GM23338 (cell line): ENCODE measurements at regions not wholly inside any gene's neighbourhood (a gene's known extent, or its start where the extent isn't known, plus 50 kb on each side); places are given as distances from the start of the nearest gene placed in this dataset.

Experiments used
- ATAC-seq: fragments of 200-7000 bp; cut with Tn5 transposase; 3 replicates; pipeline ENCODE4 v1.9.1; 2020
- DNase-seq: peaks from one replicate; pipeline ENCODE4 v3.0.0-alpha.2; 2015; ENCODE audit warnings: low spot score
- H2AFZ ChIP-seq: fragments of 200-600 bp; sonication (generic); 2 replicates; pipeline ENCODE4 v1.8.0; 2016; ENCODE audit warnings: antibody characterized with exemption, mild to moderate bottlenecking, moderate library complexity
- H3F3A ChIP-seq: fragments of 200-600 bp; sonication (generic); replicated peaks from 2 replicates; pipeline ENCODE4 v1.8.0; 2017; ENCODE audit warnings: antibody characterized with exemption, mixed run types, low read depth
- H3K27ac ChIP-seq: fragments of 200-600 bp; sonication (generic); 2 replicates; pipeline ENCODE4 v1.6.1; 2016; ENCODE audit warnings: low read depth
- H3K27me3 ChIP-seq: fragments of 200-600 bp; sonication (generic); 2 replicates; pipeline ENCODE4 v1.8.0; 2016; ENCODE audit warnings: mild to moderate bottlenecking, mixed run types, moderate library complexity; ENCODE audit not compliant: insufficient read depth
- H3K36me3 ChIP-seq: fragments of 200-600 bp; sonication (generic); 2 replicates; pipeline ENCODE4 v1.8.0; 2016; ENCODE audit warnings: mild to moderate bottlenecking; ENCODE audit not compliant: insufficient read depth
- H3K4me1 ChIP-seq: fragments of 200-600 bp; sonication (generic); 2 replicates; pipeline ENCODE4 v1.8.0; 2016; ENCODE audit warnings: mild to moderate bottlenecking, moderate library complexity; ENCODE audit not compliant: insufficient read depth
- H3K4me2 ChIP-seq: fragments of 200-600 bp; sonication (generic); 2 replicates; pipeline ENCODE4 v1.7.1; 2017; ENCODE audit warnings: mixed run types
- H3K4me3 ChIP-seq: fragments of 200-600 bp; sonication (generic); 2 replicates; pipeline ENCODE4 v1.6.1; 2016; ENCODE audit warnings: mixed run types
- H3K79me2 ChIP-seq: fragments of 200-600 bp; sonication (generic); replicated peaks from 2 replicates; pipeline ENCODE4 v1.8.0; 2017; ENCODE audit warnings: mild to moderate bottlenecking; ENCODE audit not compliant: insufficient read depth
- H3K9me2 ChIP-seq: fragments of 200-600 bp; sonication (generic); 2 replicates; pipeline ENCODE4 v1.8.0; 2017; ENCODE audit not compliant: insufficient read depth
- H4K20me1 ChIP-seq: fragments of 200-600 bp; sonication (generic); replicated peaks from 2 replicates; pipeline ENCODE4 v1.8.0; 2017; ENCODE audit warnings: mild to moderate bottlenecking; ENCODE audit not compliant: insufficient read depth
- H3K27ac Mint-ChIP-seq: 2 replicates; pipeline ENCODE4 v1.8.0; 2020; ENCODE audit warnings: inconsistent platforms, mild to moderate bottlenecking, moderate library complexity, mixed read lengths
- H3K27me3 Mint-ChIP-seq: 3 replicates; pipeline ENCODE4 v1.8.0; 2022; ENCODE audit warnings: low read depth, mild to moderate bottlenecking, moderate library complexity, mixed read lengths, inconsistent platforms; ENCODE audit not compliant: insufficient read depth, poor library complexity
- H3K36me3 Mint-ChIP-seq: 3 replicates; pipeline ENCODE4 v1.8.0; 2021; ENCODE audit warnings: low read depth, mild to moderate bottlenecking, inconsistent platforms, moderate library complexity, mixed read lengths
- H3K4me1 Mint-ChIP-seq: 3 replicates; pipeline ENCODE4 v1.8.0; 2020; ENCODE audit warnings: mild to moderate bottlenecking, inconsistent platforms, mixed read lengths
- H3K4me3 Mint-ChIP-seq: 3 replicates; pipeline ENCODE4 v1.8.0; 2021; ENCODE audit warnings: moderate library complexity, mild to moderate bottlenecking, inconsistent platforms, mixed read lengths
- H3K9me3 Mint-ChIP-seq: 3 replicates; pipeline ENCODE4 v1.8.0; 2020; ENCODE audit warnings: moderate library complexity, mild to moderate bottlenecking, inconsistent platforms, mixed read lengths
- CREB1 ChIP-seq: fragments of 250-450 bp; sonication (Bioruptor Pico); IDR thresholded peaks from 2 replicates; pipeline ENCODE4 v1.5.0; 2020; ENCODE audit warnings: low read depth, mild to moderate bottlenecking, moderate library complexity
- EZH2 ChIP-seq: fragments of 200-600 bp; sonication (generic); IDR thresholded peaks from one replicate; pipeline ENCODE4 v1.8.0; 2017; ENCODE audit warnings: antibody characterized with exemption, mild to moderate bottlenecking, low read depth; ENCODE audit not compliant: unreplicated experiment
- EZH2phosphoT487 ChIP-seq: fragments of 200-600 bp; sonication (generic); IDR thresholded peaks from one replicate; pipeline ENCODE4 v1.8.1; 2018; ENCODE audit warnings: antibody characterized with exemption; ENCODE audit not compliant: unreplicated experiment
- NANOG ChIP-seq: IDR thresholded peaks from 2 replicates; pipeline ENCODE4 v1.6.1; 2016; ENCODE audit warnings: antibody characterized with exemption, borderline replicate concordance
- ZNF114 ChIP-seq: fragments of 250-450 bp; sonication (Bioruptor Pico); IDR thresholded peaks from 2 replicates; pipeline ENCODE4 v1.5.0; 2020; ENCODE audit warnings: mild to moderate bottlenecking, moderate library complexity
- ZNF331 ChIP-seq: fragments of 250-450 bp; sonication (Bioruptor Pico); IDR thresholded peaks from 2 replicates; pipeline ENCODE4 v1.5.0; 2020; ENCODE audit warnings: low read depth, mild to moderate bottlenecking, moderate library complexity
- TF ChIP-seq, protein P1 (sequence below), 2 experiments: fragments of 200-600 bp in 1 of 2; sonication (generic) in 1 of 2; conservative IDR thresholded peaks; 2 replicates each; pipeline versions ENCODE4 v1.5.1 to v1.6.1; 2016 to 2017; ENCODE audit warnings: antibody characterized with exemption in 2 of 2, low read depth in 2 of 2, mild to moderate bottlenecking in 2 of 2, moderate library complexity in 1 of 2
- TF ChIP-seq, protein P2 (sequence below): IDR thresholded peaks from one replicate; pipeline ENCODE4 v1.6.1; 2018; ENCODE audit warnings: antibody characterized with exemption; ENCODE audit not compliant: unreplicated experiment
- TF ChIP-seq, protein P3 (sequence below): IDR thresholded peaks from 2 replicates; pipeline ENCODE4 v1.6.1; 2016; ENCODE audit warnings: antibody characterized with exemption

DNA sequence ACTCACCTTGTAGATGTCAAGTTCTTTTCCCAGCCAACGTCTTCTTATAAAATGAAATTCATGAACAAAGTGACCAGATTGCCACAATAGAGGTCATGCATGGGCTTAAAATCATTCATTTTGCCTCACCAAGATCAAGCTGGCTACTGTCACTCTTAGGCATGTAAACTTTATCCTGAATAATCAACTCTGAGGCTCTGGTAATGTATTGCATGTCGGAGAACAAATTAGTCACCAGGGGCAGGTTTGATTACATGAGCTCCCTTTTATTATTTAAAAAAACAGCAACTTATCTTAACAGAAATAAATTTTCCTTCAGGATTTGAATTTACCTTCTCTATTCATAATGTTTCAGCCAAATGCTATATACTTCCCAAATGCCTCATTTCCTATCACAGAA lies 112.9 kb upstream of the SP4 start:
- no peak overlapping the region for H3K4me2 ChIP-seq
- TF ChIP-seq ZNF331 (no peak), ZNF114 (CRISPR knock-in tag) (no peak), EZH2 (no peak), CREB1 (no peak), EZH2phosphoT487 (no peak), NANOG (no peak)
- TF ChIP-seq, protein P1, sequence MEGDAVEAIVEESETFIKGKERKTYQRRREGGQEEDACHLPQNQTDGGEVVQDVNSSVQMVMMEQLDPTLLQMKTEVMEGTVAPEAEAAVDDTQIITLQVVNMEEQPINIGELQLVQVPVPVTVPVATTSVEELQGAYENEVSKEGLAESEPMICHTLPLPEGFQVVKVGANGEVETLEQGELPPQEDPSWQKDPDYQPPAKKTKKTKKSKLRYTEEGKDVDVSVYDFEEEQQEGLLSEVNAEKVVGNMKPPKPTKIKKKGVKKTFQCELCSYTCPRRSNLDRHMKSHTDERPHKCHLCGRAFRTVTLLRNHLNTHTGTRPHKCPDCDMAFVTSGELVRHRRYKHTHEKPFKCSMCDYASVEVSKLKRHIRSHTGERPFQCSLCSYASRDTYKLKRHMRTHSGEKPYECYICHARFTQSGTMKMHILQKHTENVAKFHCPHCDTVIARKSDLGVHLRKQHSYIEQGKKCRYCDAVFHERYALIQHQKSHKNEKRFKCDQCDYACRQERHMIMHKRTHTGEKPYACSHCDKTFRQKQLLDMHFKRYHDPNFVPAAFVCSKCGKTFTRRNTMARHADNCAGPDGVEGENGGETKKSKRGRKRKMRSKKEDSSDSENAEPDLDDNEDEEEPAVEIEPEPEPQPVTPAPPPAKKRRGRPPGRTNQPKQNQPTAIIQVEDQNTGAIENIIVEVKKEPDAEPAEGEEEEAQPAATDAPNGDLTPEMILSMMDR (conservative IDR thresholded peaks at IDR 0.05; ENCODE audit: low read depth in 2 of 2) = no peak
- TF ChIP-seq, protein P2, sequence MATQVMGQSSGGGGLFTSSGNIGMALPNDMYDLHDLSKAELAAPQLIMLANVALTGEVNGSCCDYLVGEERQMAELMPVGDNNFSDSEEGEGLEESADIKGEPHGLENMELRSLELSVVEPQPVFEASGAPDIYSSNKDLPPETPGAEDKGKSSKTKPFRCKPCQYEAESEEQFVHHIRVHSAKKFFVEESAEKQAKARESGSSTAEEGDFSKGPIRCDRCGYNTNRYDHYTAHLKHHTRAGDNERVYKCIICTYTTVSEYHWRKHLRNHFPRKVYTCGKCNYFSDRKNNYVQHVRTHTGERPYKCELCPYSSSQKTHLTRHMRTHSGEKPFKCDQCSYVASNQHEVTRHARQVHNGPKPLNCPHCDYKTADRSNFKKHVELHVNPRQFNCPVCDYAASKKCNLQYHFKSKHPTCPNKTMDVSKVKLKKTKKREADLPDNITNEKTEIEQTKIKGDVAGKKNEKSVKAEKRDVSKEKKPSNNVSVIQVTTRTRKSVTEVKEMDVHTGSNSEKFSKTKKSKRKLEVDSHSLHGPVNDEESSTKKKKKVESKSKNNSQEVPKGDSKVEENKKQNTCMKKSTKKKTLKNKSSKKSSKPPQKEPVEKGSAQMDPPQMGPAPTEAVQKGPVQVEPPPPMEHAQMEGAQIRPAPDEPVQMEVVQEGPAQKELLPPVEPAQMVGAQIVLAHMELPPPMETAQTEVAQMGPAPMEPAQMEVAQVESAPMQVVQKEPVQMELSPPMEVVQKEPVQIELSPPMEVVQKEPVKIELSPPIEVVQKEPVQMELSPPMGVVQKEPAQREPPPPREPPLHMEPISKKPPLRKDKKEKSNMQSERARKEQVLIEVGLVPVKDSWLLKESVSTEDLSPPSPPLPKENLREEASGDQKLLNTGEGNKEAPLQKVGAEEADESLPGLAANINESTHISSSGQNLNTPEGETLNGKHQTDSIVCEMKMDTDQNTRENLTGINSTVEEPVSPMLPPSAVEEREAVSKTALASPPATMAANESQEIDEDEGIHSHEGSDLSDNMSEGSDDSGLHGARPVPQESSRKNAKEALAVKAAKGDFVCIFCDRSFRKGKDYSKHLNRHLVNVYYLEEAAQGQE = no peak
- TF ChIP-seq, protein P3, sequence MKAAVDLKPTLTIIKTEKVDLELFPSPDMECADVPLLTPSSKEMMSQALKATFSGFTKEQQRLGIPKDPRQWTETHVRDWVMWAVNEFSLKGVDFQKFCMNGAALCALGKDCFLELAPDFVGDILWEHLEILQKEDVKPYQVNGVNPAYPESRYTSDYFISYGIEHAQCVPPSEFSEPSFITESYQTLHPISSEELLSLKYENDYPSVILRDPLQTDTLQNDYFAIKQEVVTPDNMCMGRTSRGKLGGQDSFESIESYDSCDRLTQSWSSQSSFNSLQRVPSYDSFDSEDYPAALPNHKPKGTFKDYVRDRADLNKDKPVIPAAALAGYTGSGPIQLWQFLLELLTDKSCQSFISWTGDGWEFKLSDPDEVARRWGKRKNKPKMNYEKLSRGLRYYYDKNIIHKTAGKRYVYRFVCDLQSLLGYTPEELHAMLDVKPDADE = no peak
- no peak overlapping the region for H3K27ac Mint-ChIP-seq
- no peak overlapping the region for H3K27ac ChIP-seq
- no peaks in the 10 kb centered on the region for H3K79me2 ChIP-seq
- H3K27me3 ChIP-seq = no peaks in the 10 kb centered on the region
- no peaks in the 10 kb centered on the region for H3F3A ChIP-seq
- no peaks in the 10 kb centered on the region for H3K36me3 Mint-ChIP-seq
- no peak overlapping the region for H3K4me3 ChIP-seq
- no peak for DNase-seq
- H3K27me3 Mint-ChIP-seq = no peaks in the 10 kb centered on the region
- H4K20me1 ChIP-seq = no peaks in the 10 kb centered on the region
- no peak overlapping the region for H3K4me3 Mint-ChIP-seq
- no peaks in the 10 kb centered on the region for H3K9me3 Mint-ChIP-seq
- H3K36me3 ChIP-seq = no peaks in the 10 kb centered on the region
- H3K4me1 Mint-ChIP-seq = peaks cover 24% of the 10 kb centered on the region
- H3K9me2 ChIP-seq = no peaks in the 10 kb centered on the region; the same call in 1 of the 2 replicates
- no peak overlapping the region for H2AFZ ChIP-seq
- ATAC-seq = no peak
- H3K4me1 ChIP-seq = peaks cover 29% of the 10 kb centered on the region
